NCI-H345 treated with DMSO at 0.1 percent for 48 hours (cell line): ENCODE measurements at regions not wholly inside any gene's neighbourhood (a gene's known extent, or its start where the extent isn't known, plus 50 kb on each side); places are given as distances from the start of the nearest gene placed in this dataset.

Experiments
- DNase-seq: peaks from one replicate; lab custom pipeline; 2025; ENCODE audit not compliant: unreplicated experiment; lab: John Stamatoyannopoulos, UW

DNA sequence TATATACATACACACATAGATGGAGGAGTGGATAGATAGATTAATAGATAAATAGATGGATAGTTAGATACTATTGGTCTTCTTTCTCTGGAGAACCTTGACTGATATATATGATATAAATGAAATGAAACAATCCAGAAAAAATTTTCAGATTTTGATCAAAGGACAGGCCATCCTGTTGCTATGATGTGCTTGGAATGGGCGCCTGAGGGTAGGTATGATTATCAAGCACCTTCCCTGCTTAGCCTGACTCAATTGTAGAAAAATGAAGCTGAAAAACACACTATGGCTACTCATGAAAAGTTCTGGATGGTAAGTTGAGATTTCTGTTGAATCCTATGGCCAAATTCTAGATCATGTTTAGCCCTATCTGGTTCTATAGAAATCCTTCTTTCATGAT, 266.5 kb upstream of the KLF4 start:
- DNase-seq: no peak

DNA sequence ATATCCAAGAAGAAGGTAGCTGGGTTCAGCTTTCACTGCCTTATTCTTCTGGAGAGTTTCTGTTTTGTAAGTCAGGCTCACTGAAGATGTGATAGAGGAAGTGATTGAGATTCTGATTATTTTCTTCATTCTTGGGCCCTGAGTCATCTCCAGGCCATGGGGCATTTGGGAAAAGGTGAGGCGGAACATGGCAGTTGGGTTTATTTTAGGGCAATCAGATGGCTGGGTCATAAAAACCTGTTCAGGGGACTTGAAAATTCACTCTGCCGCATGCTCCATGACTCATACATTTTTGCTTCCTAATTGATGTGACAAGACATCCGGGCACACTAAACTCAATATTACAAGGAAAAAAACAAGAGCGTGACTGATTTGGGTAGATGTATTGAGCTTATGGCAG, 265.7 kb upstream of the KLF4 start:
- DNase-seq: no peak

DNA sequence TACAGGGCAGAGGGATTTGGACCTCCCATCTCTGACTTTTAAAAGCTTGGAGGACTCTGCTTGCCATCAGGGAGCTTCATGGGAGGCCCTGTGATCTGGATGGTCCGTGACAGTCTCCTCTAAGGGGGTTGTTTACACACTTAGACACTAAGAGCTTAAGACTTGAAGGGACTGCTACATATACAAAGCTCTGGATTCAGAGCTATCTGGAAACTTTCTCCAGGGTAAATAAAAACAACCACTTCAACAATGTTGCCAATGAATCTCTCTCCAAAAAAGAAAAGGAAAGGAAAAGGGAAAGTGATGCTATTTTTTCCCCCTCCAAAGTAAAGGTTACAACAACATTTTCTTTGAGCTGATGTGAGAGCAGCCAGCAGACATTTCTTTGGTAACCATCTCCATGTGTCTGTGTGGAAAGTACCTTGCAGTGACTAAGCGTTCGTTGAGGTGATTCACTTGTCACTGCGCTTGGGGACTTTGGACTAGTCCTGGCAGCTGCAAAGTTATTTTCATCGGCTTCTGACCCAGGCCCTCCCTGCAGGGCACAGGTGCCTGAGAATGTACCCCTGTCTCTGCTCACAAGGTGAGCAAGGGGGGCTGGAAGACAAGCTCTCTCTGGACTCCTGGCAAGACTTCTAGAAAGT, 262.1 kb upstream of the KLF4 start:
- DNase-seq: no peak

DNA sequence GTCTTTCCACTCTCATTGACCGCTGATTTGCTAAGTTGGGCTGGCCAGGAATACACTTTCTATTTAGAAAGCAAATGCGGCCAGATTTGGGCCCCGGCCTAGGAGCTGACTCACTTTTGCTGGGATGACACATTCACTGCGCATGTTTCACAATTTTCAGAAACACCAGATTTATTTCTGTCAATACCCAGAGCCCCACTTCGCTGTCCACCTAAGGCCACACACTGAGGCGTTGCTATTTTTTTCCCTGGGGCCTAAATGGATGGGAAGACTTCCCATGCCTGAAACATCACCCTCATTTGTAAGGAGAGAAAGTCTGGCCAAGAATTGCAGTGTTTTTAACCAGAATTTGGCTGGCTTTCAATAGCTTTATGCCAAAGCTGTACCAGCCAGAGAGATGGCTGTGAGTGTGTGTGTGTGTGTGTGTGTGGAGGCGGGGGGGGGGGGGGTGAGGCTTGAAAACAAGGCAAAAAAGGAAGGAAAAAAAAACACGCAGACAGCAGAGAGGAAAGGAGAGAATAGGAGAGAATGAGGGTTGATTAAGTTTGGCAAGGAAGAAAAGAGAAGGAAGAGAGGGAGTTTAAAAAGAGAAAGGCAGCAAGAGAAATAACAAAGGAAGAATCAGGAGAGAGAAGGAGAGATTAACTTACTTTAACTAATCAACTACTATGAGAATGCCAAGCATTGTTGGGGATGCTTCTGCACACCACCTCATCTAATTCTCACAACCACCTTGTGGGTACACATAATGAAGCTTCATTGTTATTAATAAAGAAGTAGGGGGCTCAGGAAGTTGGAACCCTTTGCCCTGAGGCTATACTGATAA, 261.4 kb upstream of the KLF4 start:
- DNase-seq: no peak

DNA sequence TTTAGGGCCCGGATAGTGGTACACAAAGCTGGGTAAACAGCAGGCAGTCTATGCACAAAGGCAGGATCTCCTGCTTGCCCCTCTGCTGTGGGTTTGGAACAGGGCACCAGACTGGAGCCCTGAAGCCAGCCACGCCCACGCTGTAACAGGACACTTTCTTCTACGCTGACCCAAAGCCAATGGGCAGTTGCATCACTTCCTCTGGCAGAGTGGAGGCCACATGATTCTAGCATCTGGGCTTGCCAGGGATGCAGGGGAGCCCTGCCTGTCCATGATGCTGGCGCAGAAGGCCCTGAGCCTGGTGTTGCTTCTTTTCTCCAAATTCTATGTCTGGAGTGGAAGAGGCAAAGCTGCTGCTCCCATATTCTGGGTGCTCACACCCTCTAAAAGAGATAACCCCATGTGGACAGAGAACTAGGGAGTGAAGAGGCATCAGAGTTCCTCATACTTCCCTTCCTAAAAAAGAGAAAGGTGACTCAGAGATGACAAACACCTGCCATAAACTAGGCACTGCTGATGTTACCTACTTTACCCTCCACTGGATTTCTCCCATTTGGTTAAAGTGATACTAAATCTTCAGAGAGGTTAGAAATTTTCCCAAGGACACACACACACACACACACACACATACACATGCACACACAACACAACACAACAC, 260.3 kb upstream of the KLF4 start:
- no peak for DNase-seq

DNA sequence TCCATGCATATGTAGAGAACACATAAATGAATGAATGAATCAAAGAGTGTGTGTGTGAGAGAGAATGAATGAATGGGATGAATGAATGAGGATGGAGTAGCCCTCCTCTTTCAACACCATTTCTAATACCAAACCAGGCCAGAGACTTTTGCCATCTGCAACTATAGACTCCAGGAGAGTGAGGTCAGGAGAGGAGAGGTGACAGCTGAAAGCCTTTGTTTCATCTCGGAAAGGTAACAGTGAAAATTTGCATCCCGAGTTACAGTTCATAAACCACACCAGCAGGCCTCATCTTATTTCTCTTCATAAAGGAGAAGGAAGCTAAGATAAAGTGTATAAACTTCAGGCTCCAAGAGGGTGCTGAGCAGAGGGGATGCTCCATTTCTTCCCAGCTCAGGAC, 255.3 kb upstream of the KLF4 start:
- no peak for DNase-seq

DNA sequence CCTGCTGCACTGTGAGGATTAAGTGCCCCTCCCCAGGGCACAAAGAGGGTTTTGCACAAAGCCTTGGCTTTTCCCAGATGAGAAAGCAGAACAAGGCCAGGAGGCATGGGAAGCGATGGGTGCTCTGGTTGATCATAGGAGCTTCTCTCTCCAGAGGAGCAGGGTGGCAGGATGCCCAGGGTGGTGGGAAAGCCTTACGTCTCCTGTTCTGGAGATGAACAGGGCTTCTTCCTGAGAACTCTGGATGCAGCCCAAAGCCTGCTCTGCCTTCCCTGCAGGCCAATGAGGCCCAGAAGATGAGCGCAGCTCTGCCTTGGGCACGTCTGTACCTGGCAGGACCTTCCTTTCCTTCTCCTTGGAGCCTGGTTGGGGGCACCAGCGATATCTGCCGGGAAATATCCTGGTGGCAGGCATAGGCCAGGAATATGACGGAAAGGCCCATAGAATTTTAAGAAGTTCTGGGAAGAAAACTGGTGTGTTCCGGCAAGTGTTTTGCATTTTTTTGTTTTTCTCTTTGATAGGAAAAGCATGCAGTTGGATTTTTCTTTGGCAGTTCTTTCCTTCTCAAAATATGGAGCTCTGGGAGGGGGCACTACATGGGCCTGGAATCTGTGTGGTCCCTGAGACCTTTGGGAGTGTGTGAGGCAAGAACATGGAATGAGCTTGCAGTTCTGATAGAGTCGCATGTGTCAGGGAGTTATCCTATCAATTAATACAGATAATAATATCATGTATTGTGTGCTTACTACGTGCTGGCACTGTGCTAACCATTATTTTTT, 253.2 kb upstream of the KLF4 start:
- no peak for DNase-seq

DNA sequence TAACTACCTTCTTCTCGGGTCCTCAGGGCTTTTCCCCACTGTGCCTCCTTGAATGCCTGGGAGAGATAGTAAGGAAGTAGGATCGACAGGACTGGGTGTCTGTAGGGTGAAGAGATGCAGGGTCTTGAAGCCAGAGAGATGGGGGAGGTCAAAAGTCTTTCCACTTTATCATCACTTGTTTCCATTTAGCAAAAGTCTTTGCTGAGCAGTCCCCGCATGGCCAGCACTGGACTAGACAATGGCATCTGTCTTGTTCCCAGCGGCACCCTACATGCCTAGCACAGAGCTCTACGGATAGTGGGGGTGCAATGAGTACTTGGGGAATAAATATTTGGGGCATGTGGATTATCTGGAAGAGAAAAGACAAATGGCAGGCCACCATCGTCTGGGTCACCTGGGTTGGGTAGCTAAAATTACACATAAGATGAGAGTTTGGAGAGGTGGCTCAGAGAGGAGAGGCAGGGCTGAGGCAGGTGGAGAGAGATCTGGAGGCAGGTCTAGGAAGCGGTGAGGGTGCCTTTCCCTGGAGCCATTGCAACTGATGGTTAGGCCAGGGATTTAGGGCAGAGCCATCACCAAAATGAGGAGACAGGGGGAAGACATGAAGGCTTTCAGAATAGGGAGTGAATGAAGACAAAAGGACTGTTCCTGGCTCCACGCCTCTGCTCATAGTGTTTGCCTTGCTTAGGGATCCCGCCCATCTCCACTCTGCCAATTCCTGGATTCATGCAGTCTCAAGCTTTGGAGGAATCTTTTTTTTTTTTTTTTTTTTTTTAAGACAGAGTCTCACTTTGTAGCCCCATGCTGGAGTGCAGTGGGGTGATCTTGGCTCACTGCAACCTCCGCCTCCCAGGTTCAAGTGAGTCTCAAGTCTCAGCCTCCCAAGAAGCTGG, 250.8 kb upstream of the KLF4 start:
- DNase-seq: no peak

DNA sequence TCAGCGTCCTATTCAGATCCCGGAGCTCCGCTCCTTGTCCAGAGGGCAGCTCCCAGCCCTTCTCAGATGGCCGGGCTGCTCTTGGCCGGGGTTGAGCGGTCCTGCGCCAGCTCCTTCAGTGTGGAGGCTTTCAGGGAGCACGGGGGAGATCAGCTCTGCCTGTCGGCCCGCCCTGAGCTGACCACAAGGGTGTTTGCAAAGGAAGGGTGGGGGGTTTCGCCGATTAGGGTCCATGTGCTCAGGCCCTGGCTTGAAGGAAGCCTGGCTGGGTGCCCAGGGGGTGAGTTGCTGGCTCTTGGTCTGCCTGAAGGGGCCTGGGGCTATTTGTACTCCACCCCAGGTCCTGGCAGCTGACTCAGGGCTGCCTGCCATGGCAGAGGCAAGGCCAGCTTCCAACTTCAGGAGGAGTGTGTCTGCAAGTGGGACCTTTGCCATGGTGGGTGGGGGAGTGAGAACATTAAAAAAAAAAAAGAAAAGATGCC, 250.1 kb upstream of the KLF4 start:
- no peak for DNase-seq

DNA sequence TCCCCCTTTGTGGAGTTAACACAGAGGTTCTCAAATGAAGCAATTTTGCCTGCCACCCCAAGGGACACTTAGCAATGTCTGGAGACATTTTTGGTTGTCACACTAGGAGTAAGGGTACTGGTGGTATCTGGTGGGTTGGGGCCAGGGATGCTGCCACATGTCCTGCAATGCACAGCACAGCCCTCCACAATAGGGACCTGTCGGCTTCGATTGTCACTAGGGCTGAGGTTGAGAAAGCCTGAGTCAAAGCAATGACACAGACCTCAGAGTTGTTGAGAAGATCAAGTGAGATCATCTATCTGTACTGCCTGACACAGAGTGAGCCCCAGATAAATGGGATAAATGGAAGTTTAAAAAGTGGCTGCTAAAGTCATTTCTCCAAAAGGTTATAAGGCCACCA, 249.2 kb upstream of the KLF4 start:
- peak; percentile 7 for DNase-seq

DNA sequence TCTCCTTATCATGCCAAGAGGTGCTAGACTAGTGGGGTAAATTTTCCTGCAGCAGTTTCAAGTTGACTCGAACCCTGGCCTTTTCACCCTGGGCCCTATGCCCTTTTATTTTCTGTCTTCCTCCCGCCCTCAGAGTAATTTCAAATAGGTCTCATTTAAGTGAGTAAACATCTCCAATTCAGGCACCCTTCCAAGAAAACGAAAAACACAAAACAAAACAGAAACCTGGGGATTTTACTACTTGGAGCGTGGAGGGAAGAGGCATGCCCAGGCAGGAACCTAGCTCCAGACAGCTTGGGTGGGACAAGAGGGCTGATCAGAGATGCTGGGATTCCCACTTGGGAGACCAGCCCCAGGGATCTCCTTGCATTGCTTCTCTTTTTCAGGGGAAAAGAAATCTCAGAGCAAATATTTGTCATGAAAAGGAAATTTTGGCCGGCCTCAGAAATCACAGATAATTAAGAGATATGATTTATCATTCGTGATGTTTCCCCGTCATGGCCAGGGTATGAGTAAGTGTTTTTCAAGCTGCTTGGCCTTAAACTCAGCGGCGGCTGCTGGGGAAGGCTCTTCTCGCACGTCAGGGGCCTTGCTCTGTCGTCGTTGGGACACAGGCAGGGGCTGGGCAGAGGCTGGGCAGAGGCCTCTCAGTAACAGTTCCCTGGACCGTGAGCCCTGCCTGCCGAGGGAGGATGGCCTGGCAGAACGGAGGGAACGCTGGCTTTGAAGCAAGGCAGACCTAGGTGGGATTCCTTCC, 248.6 kb upstream of the KLF4 start:
- peak; percentile 10 for DNase-seq

DNA sequence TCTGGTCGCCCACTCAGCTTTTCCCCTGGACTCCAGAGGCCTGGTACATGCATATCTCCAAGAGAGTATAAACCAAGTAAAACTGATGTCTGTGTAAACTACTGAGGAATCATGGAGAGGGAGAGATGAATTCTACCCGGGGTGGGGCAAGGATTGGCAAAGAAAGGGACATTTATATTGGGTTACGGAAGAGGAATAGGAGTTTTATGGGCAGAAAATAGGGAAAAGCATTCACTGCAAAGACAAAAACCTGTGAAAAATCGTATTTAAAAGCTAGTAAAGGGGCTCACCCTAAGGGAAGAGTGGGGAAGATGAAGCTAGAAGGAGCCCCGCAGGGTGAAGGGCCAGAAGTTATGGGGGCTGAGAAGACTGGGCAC, 248.0 kb upstream of the KLF4 start:
- no peak for DNase-seq

DNA sequence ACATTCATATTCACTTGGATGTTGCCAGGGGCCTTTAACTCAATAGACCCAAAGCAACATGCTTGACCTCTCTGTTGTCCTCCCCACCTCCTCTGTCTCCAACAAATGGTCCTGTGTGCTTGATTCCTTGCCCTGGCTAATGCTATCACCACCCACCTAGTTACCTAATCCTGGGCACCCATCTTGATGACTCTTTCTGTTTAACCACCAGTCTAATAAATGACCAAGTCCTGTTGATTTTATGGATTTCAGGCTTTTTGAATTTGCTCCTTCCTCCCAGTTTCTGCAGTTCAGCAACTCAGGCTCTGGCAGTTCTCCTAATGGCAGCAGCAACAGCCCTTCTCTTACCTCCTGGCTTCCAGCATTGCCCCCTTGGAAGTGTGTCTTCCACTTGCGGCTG, 246.3 kb upstream of the KLF4 start:
- no peak for DNase-seq

DNA sequence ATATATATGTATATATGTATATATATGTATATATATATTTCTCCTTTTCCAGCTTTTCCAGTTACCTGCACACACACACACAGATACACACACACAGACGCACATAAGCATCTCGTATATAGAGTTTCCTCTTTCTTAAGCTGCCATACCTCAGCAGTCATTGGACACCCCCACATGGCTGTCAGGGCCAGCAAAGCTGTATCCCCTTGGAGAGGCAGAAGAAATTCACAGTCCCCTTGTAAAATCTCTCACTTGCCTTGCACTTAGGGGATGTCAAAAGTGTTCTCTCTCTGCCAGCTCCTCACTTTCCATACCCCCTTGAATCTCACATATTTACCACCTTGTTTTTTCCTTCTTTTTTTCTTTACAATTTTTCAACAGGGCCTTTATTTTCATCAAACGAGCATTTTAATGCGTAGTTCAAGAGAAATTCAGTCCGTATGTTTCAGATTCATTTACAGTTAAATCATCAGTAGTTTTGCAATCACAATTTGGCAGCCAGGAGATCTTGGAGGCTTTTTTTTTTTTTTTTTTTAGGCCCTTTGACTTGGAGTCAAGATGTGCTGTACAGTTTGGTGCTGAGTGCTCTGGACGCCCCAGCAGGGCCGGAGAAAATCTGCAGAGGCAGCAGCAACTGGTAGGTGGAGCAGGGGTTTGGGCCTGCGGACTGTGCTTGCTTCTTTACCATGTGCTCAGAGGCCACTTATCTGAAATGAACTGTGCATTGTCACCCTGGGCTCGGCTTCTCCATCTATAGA, 244.9 kb upstream of the KLF4 start:
- DNase-seq: no peak

DNA sequence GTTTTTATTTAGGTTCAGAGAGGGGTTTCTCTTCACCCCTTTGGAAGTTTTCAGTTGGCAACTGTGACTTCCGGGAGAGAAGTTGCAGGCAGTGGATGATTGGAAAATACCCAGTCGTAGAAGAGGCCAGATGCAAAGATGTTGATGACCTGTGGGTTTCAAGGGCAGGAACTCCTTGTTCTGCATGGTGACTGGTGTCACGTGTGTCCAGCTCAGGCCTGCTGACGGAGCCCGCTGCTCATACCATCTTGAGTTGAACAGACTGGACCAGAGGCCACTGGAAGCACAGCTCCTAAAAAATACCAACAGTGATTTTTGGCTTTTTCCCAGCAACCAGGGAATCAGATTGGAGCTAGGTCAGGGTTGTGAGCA, 243.9 kb upstream of the KLF4 start:
- DNase-seq: no peak

DNA sequence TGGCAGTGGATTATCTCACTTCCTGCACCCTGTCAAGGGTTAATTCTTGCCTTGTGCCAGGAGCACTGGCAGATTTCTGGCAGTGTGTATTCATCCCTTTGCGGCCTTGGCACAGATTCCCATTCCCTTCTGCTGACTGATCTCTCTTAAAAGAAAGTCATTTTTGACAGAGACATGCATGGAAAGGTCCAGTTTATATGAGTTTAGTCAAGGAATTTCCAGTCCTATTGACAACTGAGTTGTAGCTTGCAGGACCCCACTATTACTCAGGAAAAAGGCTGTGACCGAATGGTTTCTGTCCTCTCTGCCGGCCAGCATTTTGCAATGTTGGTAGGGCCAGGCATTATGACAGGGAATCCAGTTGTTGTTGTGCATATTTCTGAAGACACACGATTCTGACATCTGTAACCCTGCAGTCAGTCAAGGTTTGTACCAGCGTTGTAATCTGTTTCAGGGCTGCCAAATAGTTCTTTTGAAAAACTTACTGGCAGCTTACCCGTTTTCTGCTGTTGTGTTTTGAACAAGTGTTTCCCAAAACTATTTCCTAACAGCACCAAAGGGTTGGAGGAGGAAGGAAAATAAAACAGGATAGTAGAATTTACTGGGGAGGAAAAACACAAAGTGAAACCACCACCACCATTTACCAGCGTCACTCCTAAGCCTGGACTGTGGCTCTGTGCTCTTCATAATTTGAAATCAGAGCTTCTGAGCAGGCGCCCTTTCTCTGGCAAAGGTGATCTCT, 243.4 kb upstream of the KLF4 start:
- no peak for DNase-seq

DNA sequence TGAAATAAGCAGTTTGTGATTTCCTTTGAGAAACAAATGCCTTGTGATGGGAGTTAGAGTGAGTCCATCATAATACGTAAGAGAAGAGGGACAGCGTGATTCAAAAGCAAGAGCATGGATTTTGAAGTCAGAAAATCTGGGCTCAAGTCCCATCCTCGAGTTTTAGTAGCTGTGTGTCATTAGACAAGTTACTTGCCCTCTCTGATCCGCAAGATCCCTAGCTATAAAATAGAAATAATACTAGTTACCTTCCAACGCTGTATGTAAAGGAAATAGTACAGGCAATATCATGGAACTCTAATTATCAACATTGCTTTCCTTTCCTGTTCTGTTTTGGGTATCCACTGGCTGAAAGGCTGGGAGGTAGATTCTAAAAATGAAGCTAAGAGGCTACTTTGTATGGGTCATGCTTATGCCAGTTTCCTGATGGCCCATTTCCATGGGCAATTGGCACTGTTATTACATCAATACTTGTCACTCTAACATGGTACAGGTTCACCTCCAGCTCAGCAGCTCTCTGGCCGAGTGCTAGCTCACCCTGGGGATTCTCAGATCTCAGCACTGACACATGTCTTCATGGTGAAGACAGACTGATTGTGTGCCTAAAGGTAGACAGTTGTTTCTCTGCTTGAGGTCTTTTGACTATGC, 241.7 kb upstream of the KLF4 start:
- no peak for DNase-seq

DNA sequence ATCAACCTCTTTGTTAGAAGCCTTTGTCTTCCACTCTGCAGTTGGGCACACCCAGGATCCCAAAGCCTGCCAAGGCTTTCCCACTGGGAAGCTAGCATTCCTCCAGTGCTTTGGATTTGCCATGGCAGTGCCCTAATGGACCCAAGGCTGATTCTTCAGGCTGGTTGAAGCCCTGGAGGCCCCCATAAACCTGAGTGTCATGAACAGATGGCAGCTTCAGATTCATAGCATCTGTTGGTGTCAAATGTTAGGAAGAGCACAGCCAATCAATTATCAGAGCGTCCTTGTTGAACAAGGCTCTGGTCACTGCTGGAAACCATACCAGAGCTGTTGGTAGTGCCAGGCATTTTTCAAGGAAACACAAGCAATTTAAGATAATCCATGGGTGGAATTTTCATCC, 241.1 kb upstream of the KLF4 start:
- DNase-seq: no peak
